ENCODE measurements at regions not wholly inside any gene's neighbourhood (a gene's known extent, or its start where the extent isn't known, plus 50 kb on each side); places are given as distances from the start of the nearest gene placed in this dataset.

GRCh38 chr10:78630944-78631838 lies 437.6 kb upstream of the ZMIZ1 start:
- TF ChIP-seq CTCF (IDR thresholded peaks at IDR 0.05), result no peak
- no peak for TF ChIP-seq POLR2A (IDR thresholded peaks at IDR 0.05)

Measured in right lobe of liver (tissue), 4 donors.